ENCODE measurements at regions not wholly inside any gene's neighbourhood (a gene's known extent, or its start where the extent isn't known, plus 50 kb on each side); places are given as distances from the start of the nearest gene placed in this dataset.

DNA sequence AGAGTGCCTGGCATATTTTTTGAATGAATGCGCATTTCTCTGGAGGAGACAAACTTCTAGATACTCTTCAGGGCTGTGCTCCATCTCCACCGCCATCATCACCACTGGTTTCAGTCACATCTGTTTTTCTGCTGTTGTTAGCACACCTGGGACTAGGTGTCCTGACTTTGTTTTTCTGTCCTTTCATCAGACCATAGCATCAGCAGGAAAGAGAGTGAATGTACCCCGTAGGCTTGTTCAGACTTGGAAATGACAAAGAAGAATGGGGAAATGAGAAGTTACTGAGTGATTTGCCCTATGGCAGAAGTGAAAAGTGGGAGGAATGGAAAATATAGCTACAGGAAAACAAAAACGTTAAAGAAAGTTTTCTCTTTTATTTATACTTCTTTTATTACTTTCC is 965.2 kb upstream of the FANCL start:
- H2AFZ ChIP-seq (ENCODE audit: control insufficient read depth, low read depth, low read length): no peak overlapping the region

More for the DNA sequence above, 965.2 kb upstream of the FANCL start:
- no peak overlapping the region for H3K4me3 ChIP-seq
- no peak for DNase-seq (ENCODE audit: low read depth, low spot score)
- ChIA-PET CTCF (no interaction called here), SMC1A (ENCODE audit: uncharacterized antibody, unreplicated experiment) (interaction anchor here (1.0 kb wide), 1 partner anchor 12 kb away, joined by 3 read pairs; no protein-coding TSS in a partner anchor), RAD21 (ENCODE audit: unreplicated experiment) (no interaction called here), POLR2A (no interaction called here)
- no peak overlapping the region for H3K4me2 ChIP-seq (ENCODE audit: control insufficient read depth, insufficient read depth)
- no peaks in the 10 kb centered on the region for H3K79me2 ChIP-seq (ENCODE audit: control insufficient read depth, insufficient read depth, low read length)
- no peak overlapping the region for H3K27ac ChIP-seq (ENCODE audit: control insufficient read depth, insufficient read depth)
- BruUV-seq (replicated peaks): no TSS peak
- no peaks in the 10 kb centered on the region for H3K27me3 ChIP-seq (replicated peaks in 1 of 2; ENCODE audit: control insufficient read depth in 2 of 2, insufficient read depth in 2 of 2, low read length in 1 of 2)
- intact Hi-C loops (cut with micrococcal nuclease; ENCODE audit: unreplicated experiment) (no loop called here), in situ Hi-C loops (cut with MboI) (no loop called here)
- H3K9me3 ChIP-seq (replicated peaks; ENCODE audit: control insufficient read depth, insufficient read depth, low read length): no peaks in the 10 kb centered on the region
- no peak for TF ChIP-seq BHLHE40 (IDR thresholded peaks at IDR 0.05; ENCODE audit: borderline replicate concordance in 1 of 2, low read depth in 2 of 2, low read length in 1 of 2)
- no peak for TF ChIP-seq GABPA (IDR thresholded peaks at IDR 0.05; ENCODE audit: low read depth)
- TF ChIP-seq MEF2A (IDR thresholded peaks at IDR 0.05; ENCODE audit: insufficient read depth, low read depth, low read length): no peak
- TF ChIP-seq RUNX3 (IDR thresholded peaks at IDR 0.05; ENCODE audit: low read length): no peak
- no peak for TF ChIP-seq SRF (IDR thresholded peaks at IDR 0.05; ENCODE audit: low read depth in 2 of 2, low read length in 2 of 2)
- no peak for TF ChIP-seq RAD21 (IDR thresholded peaks at IDR 0.05; ENCODE audit: insufficient read depth, low read depth, low read length)
- TF ChIP-seq, protein P1, sequence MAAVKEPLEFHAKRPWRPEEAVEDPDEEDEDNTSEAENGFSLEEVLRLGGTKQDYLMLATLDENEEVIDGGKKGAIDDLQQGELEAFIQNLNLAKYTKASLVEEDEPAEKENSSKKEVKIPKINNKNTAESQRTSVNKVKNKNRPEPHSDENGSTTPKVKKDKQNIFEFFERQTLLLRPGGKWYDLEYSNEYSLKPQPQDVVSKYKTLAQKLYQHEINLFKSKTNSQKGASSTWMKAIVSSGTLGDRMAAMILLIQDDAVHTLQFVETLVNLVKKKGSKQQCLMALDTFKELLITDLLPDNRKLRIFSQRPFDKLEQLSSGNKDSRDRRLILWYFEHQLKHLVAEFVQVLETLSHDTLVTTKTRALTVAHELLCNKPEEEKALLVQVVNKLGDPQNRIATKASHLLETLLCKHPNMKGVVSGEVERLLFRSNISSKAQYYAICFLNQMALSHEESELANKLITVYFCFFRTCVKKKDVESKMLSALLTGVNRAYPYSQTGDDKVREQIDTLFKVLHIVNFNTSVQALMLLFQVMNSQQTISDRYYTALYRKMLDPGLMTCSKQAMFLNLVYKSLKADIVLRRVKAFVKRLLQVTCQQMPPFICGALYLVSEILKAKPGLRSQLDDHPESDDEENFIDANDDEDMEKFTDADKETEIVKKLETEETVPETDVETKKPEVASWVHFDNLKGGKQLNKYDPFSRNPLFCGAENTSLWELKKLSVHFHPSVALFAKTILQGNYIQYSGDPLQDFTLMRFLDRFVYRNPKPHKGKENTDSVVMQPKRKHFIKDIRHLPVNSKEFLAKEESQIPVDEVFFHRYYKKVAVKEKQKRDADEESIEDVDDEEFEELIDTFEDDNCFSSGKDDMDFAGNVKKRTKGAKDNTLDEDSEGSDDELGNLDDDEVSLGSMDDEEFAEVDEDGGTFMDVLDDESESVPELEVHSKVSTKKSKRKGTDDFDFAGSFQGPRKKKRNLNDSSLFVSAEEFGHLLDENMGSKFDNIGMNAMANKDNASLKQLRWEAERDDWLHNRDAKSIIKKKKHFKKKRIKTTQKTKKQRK (IDR thresholded peaks at IDR 0.05; ENCODE audit: low read depth, low read length): no peak
- TF ChIP-seq MYB (IDR thresholded peaks at IDR 0.05; ENCODE audit: borderline replicate concordance, low read depth, low read length): no peak
- TF ChIP-seq PAX8 (IDR thresholded peaks at IDR 0.05): no peak
- TF ChIP-seq NR2C2 (IDR thresholded peaks at IDR 0.05; ENCODE audit: borderline replicate concordance, control insufficient read depth, insufficient read length, low read depth): no peak
- TF ChIP-seq, protein P2, sequence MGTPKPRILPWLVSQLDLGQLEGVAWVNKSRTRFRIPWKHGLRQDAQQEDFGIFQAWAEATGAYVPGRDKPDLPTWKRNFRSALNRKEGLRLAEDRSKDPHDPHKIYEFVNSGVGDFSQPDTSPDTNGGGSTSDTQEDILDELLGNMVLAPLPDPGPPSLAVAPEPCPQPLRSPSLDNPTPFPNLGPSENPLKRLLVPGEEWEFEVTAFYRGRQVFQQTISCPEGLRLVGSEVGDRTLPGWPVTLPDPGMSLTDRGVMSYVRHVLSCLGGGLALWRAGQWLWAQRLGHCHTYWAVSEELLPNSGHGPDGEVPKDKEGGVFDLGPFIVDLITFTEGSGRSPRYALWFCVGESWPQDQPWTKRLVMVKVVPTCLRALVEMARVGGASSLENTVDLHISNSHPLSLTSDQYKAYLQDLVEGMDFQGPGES (IDR thresholded peaks at IDR 0.05): no peak
- no peak for TF ChIP-seq HDAC2 (IDR thresholded peaks at IDR 0.05)
- TF ChIP-seq TCF12 (IDR thresholded peaks at IDR 0.05; ENCODE audit: low read depth, low read length): no peak
- TF ChIP-seq, protein P3, sequence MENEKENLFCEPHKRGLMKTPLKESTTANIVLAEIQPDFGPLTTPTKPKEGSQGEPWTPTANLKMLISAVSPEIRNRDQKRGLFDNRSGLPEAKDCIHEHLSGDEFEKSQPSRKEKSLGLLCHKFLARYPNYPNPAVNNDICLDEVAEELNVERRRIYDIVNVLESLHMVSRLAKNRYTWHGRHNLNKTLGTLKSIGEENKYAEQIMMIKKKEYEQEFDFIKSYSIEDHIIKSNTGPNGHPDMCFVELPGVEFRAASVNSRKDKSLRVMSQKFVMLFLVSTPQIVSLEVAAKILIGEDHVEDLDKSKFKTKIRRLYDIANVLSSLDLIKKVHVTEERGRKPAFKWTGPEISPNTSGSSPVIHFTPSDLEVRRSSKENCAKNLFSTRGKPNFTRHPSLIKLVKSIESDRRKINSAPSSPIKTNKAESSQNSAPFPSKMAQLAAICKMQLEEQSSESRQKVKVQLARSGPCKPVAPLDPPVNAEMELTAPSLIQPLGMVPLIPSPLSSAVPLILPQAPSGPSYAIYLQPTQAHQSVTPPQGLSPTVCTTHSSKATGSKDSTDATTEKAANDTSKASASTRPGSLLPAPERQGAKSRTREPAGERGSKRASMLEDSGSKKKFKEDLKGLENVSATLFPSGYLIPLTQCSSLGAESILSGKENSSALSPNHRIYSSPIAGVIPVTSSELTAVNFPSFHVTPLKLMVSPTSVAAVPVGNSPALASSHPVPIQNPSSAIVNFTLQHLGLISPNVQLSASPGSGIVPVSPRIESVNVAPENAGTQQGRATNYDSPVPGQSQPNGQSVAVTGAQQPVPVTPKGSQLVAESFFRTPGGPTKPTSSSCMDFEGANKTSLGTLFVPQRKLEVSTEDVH (IDR thresholded peaks at IDR 0.05; ENCODE audit: low read depth, partially characterized antibody): no peak
- no peak for TF ChIP-seq BMI1 (IDR thresholded peaks at IDR 0.05; ENCODE audit: borderline replicate concordance)
- H4K20me1 ChIP-seq (ENCODE audit: control insufficient read depth, insufficient read depth): no peaks in the 10 kb centered on the region
- H3K9ac ChIP-seq (ENCODE audit: control insufficient read depth, insufficient read depth, low read length): no peak overlapping the region
- H3K4me1 ChIP-seq (ENCODE audit: control insufficient read depth, insufficient read depth, low read length): no peaks in the 10 kb centered on the region
- H3K36me3 ChIP-seq (ENCODE audit: control insufficient read depth in 2 of 2, insufficient read depth in 2 of 2, low read length in 1 of 2): no peaks in the 10 kb centered on the region
- no peak for ATAC-seq
- 13% methylated on average over 4 of the region's 4 CpGs for WGBS (ENCODE audit: insufficient coverage, insufficient replicate concordance, low lambda C conversion rate, missing lambda C conversion rate)
- FAIRE-seq: no peak

All from GM12878 (cell line).